ENCODE measurements at regions not wholly inside any gene's neighbourhood (a gene's known extent, or its start where the extent isn't known, plus 50 kb on each side); places are given as distances from the start of the nearest gene placed in this dataset.

DNA sequence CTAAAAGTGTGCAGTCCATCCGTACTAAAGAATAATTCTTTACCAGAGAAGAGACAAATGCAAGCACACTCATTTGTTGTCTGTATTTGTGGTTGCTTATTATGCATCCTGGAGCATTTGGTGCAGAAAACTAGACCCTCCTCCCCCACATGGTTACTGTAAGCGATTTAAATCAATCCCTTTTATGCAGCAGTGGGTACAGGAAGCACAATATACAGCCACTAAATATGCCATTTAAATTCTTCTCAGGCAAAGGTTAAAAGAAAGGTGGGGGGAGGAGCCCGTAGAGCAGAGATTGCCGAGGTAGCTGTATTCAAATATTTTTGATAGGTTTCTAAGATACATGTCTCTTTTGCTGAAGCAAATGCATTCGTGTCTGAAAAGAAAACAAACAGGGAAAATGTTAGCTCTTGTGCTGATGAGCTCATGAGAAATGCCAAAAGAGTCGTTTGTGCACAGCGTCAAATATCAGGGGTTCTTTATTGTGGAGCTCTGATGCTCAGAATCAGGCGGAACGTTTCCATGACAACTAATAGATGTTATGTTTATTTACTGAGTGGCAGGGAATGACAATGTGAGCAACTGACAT, 131.3 kb upstream of the NPVF start:
- peak in 25 of 56 donors; percentile 7 to 71 (median 31) for DNase-seq

- DNase-seq, result peak in 12 of 56 donors; percentile 4 to 62 (median 16)
These were observed 132.2 kb upstream of the NPVF start for GRCh38 chr7:25360451-25360850.

- DNase-seq, result no peak
These were observed 133.1 kb upstream of the NPVF start for GRCh38 chr7:25361387-25361786.

DNA sequence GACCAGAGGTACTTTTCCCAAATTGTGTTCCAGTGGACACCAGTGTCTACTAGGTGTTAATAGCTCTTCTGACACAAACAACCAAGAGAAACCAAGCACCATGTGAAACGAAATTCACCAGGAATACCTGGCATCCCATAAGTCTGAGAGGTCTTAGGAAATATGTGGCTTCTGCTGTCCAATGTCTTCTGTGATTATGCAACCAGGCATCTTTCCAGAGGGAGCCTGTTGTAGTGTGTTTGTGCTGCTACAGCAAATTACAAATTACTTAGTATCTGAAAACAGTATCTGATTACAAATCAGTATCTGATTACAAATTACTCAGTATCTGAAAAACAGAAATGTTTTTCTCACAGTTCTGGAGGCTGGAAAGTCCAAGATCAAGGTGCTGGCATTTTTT, 133.6 kb upstream of the NPVF start:
- no peak for DNase-seq

DNA sequence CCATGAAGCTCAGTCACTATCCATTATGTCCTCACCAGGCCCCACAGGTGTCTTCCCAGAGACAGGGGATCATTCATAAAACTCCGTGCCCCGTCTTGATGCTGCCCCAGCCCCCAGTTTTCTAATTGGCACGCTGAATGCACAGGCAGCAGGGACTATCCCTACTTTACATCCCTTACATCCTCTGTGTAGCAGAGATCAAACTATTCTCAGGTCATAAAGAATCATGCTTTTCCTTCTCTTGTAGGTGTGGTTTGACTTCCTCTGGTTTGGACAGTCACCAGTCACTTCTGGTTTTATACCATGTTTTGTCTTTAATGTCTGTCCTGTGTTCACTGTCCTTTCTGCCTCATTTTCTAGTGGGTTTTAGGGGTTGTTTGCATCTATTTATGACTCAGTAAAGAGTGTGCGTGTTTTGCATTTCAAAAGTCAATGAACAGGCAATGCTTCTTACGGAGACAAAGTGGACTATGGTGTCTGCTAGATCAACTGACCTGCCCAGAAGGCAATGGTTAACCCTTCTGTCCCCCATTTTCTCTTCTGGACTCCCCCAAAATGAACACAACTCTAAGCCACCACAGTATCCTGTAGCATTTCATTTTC, 140.4 kb upstream of the NPVF start:
- DNase-seq, result no peak

DNA sequence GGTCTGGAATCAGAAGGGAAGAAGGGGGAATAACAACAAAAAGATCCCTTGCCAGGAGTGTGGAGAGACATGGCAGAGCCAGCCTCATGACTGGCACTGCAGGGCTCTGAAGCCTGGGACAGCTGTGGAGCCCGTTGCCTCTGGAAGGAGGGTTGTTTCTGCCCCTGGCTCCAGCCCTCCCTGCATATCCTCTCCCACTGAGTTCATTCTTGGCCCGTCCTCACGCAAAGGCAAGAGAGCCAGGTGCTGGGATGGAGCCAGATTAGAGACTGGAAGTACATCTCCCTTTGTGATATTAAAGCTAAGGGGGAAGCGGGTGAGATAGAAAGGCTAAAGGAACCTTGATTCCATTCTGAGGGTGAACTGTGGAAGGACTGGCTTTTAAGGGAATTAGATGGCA, 141.5 kb upstream of the NPVF start:
- DNase-seq, result peak in 1 of 56 donors; percentile 7

GRCh38 chr7:25371972-25372371, 143.7 kb upstream of the NPVF start:
- no peak for DNase-seq

DNA sequence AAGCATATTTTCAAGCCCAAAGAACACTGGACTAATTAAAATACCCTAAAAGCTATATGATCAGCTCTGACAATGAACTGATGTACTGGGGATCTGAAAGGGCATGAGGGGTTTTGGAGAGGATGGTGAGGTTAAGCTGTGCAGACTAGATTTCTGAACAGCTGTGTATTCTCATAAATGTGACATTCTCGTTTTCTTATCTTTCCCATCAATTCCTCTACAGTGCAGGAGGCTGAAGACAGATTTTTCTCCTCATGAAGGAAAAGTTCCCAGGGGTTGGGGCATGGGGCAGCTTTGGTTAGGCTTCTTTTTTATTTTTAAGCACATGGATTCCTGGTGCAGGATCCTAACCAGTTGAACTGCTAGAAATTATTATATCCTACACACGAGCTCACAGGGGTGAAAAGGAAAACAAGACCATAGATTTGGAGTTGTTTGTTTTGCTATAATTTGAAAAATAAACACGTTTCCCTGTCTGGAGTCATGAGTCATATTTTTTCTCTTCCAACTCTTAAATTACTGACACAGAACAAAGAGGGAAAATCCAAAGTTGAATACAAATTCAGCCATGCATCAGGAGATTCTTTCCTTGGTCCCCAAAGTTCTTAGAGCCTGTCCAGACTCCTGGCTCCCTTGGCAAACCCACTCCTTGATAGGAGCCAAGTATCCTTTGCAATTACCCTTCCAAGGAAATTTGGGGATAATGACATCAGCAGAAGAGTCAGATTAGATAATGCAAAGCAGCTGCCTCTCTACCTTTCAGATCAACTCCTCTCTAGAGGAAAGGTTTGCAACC, 147.7 kb upstream of the NPVF start:
- no peak for DNase-seq

DNA sequence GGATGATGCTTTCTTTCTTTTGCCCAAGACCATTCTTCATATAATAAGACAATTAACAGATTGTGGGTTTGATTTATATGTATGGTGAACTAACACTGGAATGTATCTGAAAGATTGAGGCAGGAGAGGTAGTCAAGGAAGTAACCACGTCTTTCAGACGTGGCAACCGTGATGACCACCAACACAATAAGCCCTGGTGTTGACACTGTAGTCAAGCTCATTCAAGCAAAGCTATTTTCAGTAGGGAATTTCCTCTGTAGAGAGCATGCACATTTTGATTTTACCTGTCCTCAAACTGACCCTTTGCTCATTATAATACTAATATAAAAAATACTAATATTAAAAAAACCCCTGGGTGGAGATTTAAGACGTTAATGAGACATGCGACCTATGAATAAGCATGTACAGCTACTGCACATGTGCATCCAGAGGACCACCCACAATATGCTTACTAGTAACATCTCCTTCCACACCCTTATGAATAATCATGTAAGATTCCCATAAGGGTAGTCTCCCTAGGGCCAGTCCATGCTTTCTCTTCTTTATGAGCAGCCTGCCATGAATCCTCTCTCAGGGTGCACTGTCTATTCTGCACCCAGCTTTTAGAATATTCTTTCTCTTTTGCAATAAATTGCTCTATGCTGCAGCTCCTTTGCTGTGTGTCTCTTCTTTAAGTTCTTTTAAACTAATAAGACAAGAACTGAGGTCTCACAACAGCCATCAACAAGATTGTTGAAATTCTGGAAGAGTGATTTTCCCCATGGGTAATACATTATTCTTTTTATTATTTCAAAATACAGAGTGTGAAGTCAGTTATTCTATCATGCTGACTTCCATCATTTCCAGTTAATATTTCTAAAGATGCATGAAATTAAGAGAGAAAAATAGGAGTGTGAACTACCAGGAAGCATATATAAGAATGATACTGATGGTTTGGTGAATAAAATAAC, 151.3 kb upstream of the NPVF start:
- no peak for DNase-seq

DNA sequence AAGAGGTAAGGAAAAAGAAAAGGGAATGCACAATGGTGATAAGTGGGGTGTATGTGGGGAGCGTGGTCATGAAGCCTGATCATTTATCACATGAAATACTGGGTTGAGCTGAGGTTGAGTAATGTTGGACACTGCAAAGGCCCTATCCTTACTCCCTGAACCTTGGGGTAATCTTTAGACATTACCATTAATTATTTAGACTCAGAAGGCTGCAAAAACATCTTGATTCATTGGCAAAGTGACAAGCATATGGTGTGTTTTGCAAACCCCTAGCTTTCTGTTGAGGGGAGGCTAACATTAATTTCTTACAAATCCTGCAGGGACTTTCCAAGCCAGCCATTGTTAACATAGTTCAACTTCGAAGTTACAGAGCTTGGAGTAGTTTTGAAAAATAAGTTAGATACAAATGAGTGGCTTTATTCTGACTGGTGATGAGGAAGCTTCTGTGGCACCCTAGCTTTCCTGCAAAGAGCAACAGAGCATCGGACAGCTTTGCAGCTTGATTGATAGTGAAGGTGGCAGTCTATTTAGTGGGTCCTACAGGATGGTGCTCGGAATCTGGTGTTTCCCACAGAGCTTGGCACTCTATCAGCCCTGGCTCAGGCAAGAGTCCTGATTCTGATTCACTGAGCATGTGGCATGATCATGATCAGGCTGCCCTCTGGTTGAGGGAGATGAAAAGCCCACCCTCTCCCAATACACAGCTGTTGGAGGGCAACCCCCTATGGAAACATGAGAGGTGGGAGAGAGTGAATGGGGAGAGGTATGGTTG, 153.7 kb upstream of the NPVF start:
- no peak for DNase-seq

- DNase-seq, result no peak
These were observed 154.6 kb upstream of the NPVF start for GRCh38 chr7:25382869-25383268.

DNA sequence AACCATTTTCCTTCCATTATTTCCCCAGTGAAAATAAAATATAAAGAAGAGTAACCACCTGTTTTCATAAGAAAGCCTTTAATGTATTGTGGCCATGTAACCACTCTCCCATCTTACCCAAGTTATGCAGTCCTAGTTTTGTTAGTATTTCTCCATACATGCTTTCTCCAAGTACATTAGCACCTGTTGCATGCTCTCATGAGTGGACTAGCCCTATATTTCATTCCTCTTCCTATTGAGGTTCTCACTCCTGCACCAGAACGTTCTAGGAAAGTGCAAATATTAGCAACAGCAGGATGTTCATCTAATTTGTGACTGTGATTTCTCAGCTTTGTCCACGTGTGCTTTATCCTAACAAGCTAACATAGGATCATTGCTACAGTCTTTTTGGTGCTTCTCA, 155.1 kb upstream of the NPVF start:
- no peak for DNase-seq

DNA sequence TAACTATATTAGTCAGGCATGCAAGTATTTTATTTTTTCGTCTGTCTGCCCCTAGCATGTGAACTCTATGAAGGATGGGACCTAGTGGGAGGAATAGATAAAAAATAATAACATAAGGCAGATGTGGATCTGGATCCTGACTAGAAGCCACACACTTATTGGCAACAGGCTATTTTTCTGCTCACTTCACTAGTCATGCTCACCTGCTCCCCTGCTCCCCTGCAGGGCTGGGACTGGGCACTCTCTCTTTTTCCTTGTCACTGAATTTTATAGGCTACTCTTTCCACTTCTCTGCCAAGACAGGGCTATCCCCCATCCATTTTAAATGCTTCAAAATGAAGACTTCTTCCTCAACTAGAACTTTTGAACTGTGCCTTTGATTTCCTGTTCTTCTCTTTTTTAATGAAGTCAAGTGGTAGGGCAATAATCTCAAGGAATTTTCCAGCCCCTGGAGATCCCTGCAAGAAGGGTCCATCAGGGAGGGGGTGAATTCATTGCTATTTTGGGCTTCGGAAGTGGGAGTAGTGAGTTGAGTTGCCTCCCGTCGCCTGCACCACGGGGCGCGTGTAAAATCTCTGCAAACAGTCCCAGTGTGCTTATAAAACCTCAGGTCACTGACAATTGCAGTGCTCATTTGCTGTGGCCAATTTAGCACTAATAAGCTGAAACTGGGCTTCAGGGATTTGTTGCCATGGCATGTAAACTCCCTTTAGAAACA, 156.7 kb upstream of the NPVF start:
- peak in 6 of 56 donors; percentile 12 to 51 (median 35) for DNase-seq

- DNase-seq, result peak in 3 of 56 donors; percentile 10 to 32 (median 11)
These were observed 157.3 kb upstream of the NPVF start for GRCh38 chr7:25385506-25386136.

DNA sequence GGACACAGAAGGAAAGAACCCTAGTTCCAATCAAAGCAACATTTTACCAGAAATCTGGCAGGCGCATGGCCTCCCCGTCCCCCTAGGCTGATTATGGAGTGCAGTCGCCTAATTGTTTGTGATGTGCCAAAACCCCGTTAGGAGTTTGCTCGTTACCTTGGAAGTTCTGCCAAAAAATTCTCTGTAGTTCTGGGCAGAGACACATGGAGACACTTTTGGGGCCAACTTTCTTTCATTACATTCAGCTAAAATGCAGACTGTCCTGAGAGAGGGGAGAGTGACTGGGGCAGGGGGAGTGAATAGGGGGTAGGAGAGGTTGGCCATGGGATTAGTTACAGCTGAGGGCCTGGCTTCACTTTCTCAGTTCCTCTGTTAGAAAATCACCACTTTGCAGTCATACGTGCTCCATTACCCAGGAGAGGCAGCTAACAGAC, 158.0 kb upstream of the NPVF start:
- DNase-seq, result peak in 11 of 56 donors; percentile 5 to 61 (median 24)

GRCh38 chr7:25388681-25389080, 160.4 kb upstream of the NPVF start:
- no peak for DNase-seq

DNA sequence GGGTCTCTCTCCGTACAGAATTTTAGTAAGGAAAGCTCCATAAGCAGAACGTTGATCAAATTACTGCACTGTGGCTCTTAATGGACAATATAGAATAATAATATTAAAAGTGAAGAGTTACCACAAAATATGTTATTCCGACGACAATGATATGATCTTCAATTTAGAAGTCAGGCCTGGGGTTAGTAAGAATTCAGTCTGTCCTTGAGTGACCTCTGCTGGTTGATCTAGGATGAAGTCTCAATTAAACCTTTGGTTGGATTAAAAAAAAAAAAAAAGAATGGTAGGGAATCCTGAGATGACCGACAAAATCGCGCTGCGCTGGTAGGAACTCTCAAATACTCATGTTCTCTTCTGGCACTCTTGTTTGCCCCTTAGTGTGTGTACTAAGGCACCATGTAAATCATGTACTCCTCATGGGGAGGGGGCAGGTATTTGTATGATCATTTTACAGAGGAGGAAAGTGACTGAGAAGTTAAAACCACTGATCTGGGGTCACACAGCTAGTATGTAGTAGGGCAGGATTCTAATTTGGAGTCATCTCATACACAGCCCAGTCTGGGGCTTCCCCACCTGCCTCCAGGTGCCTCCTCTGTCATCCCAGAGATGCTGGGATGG, 161.3 kb upstream of the NPVF start:
- peak in 4 of 56 donors; percentile 22 to 36 (median 28) for DNase-seq

DNA sequence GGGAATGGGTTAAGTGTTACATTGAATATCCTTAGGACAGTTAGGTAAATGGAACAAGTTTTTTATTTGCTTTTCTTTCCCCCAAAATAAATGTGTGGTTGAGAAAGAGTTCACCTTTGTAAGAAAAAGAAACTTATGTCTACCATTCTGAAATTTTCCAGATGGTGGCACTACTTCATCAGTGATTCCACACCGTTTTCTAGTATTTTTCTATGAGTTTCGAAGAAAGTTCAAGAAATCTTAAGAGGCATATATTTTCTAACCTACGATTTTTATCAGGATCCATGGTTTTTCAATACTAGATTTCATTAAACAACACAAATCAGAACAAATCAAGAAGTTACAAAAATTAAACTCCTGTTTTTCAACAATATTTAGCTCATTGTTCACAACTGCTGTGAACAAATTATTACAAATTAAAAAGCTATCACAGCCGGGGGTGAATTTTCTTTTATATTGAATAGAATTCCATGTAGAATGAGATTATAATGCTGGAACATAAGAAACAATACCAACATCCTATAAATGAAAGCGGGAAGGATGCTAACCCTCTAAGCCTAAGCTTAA, 163.1 kb upstream of the NPVF start:
- no peak for DNase-seq
